HG02571 (cell line): ENCODE measurements at regions not wholly inside any gene's neighbourhood (a gene's known extent, or its start where the extent isn't known, plus 50 kb on each side); places are given as distances from the start of the nearest gene placed in this dataset.

Experiments used
- ATAC-seq: cut with Tn5 transposase; IDR thresholded peaks from one replicate; pipeline ENCODE4 v1.9.1; 2021; ENCODE audit warnings: mild to moderate bottlenecking, moderate library complexity; ENCODE audit not compliant: unreplicated experiment

DNA sequence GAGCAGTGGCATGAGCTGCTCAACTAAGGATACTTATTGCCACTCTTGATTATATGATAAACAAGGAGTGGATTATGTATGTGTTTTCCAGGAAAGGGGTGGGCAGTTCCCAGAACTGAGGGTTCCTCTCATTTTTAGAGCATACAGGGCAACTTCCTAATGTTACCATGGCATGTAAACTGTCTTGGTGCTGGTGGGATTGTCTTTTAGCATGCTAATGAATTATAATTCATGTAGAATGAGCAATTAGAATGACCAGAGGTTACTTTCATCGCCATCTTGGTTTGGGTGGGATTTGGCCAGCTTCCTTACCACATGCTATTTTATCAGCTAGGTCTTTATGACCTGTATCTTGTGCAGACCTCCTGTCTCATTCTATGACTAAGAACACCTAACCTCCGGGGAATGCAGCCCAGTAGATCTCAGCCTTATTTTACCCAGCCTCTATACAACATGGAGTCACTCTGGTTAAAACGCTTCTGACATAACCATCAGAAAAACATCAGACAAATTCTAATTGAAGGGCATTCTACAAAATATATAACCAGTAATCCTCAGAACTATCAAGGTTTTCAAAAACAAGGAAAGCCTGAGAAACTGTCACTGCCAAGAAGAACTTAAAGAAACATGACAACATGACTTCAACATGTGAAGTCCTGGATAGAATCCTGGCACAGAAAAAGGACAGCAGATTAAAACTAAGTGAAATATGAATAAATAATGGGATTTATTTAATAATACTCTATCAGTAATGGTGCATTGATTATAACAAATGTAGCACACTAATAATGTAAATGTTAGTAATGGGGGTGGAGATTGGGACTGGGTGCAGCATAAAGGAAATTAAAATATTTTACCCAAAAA lies 365.0 kb downstream of the SEMA3D start:
- no peak for ATAC-seq

DNA sequence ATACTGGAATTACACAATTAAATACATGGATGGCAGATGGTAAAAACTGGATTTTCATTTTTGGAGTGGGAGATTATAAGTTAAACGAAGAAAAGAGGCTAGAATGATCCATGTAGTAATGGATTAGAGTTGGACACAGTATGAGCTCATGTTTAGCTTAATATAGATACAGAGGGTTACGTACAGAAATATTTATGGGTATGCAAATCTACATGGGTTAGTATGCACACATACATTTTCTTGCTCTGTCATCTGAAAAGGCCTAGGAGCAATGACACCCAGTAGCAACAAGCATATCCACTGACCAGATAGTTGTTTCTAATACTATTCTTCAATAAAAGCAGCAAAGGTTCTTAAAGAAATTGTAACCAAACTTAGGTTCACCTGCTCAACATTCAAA lies 366.4 kb downstream of the SEMA3D start:
- ATAC-seq: no peak

DNA sequence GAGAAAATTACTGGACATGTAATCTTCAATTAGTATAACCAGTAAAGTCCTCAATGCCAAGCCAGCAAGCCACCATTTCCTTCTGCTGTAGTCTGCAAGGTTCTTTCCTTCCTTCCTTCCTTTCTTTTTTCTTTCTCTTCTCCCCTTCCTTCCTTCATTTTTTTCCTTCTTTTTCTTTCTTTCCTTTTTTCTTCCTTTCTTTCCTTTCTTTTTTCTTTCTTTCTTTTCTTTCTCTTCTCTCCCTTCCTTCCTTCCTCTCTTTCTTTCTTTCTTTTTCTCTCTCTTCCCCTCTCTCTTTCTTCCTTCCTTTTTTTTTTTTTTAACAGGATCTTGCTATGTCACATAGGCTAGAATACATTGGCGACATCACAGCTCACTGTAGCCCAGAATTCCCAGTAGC lies 369.8 kb downstream of the SEMA3D start:
- no peak for ATAC-seq

DNA sequence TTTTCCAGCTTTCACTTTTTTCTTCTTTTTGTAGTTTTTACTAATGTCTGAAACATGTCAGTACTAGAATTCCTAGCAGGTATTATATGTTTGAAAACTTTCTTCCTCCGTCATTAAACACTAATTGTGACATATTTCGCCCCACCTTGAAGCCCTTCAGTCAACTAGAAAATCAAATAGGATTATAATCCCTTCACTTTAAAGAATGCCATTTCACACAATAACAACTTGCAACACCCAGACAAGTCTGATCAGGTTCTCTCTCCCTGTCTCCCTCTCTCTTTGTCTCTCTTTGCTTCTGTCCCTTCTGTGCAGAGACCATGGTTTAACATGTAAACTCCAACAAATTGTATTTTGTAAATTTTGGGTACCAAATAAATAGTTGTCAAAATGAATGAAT lies 373.5 kb downstream of the SEMA3D start:
- ATAC-seq: no peak

DNA sequence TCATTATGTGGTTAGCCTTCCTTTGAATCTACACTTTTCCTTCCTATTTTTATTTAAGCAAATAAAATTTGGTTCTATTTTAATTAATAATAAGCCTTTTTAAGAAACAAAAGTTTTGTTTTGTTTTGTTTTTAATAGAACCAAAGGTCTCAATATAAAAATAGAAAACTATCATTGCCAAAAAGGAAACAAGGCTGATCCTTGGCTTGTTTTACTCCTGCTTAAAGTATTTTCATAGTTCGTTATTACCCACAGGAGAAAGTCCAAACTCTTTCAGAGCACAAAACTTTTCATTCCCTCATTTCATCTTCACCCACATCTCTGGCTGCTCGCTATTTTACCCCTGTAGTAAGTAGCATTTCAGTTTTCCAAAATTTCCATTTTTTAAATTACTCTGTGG lies 374.8 kb downstream of the SEMA3D start:
- no peak for ATAC-seq

DNA sequence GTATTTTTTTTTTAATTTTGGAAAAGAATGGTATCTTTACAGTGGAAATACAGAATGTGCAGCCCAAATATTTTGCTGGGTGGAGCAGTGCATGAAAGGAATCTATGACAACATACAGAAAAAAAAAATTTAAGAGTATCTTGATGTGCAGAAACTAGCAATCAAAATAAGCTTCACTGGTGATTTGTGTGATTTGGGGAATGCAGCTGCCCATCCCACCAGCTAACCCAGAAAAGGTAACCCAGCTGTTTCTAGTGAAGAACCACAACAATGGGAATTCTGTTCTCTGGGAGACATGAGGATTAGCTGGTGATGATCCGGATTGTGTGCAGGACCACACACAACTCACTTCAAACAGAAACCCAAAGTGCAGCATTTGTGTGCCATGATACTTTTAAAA lies 375.5 kb downstream of the SEMA3D start:
- no peak for ATAC-seq

DNA sequence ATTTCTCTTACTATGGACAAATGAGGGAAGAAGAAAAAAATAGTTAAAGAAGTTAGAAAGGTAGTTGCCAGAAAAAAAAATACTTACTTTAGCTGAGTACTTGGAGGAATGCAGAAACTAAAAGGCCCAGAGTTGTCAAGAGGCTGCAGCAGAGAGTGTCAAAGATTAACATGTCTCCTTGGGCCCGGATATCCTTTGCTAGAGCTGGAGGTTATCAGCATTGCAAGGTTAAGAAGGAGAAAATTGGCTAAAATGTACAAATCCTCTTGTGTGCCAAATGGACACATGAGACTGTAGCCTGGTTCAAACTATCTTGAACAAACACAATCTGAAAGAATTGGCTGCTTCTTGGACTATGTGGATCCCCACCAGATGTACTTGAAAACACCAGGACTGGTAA lies 377.0 kb downstream of the SEMA3D start:
- no peak for ATAC-seq

DNA sequence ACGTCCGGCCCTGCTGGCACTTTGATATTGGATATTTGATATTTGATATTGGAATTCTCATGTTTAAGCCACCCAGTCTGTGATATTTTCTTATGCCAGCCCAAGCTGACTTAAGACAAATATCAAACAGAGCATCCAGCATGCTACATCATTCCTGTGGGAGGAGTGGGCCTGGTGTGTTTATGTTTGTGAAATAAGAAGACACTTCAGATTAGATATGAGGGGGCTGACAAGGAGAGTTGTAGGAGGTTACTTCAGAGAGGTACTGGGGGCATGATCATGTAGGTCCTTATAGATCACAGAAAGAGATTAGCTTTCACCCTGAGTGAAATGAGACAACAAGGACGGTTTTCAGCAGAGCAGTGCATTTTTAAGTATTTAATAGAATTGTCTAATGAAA lies 382.9 kb downstream of the SEMA3D start:
- ATAC-seq: no peak

DNA sequence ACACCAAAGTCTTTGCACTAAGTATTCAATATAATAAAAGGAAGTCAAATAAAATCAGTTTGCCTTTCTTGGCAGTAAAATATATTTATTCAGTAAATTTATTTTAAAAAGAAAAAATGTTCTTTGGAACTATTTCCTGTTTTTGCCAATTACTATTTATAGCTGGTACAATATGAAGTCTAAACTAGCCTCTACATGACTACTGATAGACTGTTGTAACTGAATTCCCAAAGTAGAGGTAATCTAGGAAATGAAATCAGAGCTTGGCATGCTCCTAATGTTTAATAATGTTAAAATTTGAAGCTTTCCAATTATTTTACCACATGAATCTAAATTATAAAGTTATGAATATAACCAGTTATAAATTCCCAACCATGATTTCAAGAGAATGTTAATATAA lies 385.5 kb downstream of the SEMA3D start:
- no peak for ATAC-seq

DNA sequence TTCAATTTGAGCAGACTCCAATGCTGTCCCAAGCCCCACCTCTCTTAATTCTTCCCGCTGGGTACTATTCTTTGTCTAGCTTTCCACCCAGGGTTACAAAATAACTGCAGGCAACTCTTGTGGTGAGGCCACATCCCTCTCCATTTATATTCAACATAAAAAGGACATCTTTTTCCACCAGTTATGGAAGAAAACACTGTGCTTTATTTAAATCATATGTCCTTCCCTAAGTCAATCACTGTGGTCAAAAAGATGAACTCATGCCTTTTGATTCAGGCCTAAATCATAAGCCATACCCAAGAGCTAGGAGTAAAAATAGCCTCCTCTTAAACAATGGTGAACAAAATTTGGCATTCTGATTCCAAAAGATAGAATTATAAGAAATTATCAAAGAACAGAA lies 386.0 kb downstream of the SEMA3D start:
- ATAC-seq: no peak

DNA sequence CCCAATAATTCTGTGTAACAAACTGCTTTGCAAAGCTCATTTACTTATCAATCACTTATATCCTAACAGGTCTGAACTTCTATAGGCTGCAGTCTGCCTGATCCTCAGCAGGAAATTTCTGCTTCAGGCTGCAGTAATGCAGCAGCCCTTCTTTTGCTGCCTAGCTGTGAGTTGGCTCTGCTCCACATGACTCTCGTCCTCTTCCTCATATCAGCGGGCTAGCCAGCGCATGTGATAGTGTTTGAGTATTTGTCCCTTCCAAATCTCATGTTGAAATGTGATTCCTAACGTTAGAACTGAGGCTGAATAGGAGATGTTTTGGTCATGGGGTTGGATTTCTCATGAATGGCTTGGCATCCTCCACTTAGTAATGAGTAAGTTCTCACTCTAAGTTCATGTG lies 387.8 kb downstream of the SEMA3D start:
- ATAC-seq: no peak

DNA sequence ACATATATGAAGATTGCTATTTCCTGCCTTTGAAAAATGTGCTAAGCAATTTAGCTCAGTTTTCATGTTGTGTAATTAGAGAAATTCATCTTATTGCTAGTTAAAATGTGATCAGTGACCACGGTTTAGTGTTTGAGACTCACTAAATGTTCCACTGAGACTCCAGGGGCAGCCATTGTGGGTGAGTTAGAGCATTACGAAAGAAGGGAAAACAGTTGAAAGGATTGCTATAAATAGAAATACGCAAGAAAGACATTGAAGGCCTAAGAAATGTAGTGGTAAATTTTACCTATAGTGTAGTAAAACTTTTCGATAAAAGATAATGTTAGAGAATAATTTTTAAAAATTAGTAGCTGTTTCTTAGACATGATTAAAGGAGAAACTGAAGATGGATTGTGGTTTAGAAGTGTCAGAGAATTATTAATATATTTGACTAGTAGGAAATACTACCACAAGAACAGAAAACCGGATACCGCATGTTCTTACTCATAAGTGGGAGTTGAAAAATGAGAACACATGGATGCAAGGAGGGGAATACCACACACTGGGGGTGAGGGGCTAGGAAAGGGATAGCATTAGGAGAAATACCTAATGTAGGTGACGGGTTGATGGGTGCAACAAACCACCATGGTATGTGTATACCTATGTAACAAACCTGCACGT lies 394.5 kb downstream of the SEMA3D start:
- no peak for ATAC-seq

DNA sequence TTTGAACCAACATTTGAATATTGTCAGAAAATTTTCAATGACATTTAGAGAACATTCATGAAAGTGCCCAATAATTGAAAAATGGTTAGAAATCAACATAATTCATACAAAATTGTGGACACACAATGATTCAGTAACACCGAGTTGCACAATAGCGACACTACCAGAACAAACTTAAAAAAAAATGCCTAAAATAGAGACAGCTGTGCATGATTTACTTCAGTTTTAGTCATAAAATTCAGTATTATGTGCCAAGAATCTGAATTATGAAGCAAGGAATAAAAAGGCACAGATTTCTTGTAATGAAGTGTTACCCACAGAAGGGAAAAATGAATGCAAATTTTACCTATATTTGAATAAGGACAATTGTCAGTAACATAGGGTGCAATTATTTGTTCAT lies 396.0 kb downstream of the SEMA3D start:
- no peak for ATAC-seq

DNA sequence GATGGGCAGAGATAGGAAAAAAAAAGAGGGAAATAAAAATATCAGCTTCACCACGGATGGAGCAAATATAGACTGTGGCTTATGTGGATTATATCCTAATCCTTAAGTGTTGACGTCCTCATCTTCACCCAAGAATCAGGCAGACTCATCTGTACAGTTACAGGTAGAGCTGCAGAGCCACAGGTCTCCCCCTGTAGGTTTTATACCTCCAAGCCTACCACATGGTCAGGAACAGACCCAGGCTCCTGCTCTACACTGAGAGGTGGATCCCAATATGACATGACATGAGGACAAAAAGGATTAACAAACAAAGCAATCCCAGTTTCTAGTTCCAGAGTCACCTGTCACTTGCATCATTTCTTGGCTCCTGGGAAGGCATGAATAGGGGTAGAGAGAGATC lies 400.8 kb downstream of the SEMA3D start:
- ATAC-seq: no peak

DNA sequence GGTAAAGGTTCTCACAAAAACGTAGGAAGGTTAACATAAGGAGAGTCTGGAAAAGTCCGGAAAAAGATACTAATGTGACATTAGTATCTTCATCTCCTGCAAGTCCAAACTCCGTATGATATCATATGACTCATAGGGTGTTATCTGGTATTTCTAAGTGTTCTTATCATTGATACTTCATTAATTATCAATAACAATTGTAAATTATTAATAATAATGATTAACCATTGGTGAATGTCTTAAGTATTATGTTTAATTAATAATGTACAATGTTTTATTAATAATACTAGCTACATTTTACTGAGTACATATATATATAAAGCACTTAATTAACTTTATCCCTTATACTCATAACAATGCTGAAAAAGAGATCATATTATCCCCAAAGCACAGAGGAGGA lies 402.4 kb downstream of the SEMA3D start:
- ATAC-seq: no peak

DNA sequence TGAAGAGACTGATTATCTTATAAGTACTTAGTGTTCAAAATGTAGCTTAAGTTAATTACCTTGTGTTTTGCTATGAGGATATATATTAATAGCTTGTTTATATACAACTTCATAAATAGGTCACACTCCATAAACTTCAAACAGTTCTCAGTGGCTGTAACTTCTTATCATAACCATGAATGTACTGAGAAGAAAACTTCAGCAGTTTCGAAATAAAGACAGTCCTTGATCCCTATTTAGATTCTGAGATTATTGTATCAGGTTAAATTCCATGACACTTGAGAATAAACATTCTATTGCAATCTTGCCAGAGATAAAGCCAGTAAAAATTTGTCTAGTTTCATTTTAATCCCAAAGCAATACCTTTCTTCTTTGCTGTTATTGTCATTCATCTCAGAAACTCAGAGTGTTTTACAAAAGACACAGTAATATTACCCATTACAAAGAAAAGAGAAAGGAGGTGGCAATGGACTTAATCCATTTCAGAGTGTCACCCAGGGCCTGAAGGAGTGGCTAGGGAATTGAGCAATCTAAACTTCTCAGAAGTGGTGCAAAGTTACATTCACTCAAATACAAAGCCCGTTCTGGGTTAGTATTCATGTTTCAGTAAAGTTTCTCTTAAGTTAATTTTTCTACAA lies 403.6 kb downstream of the SEMA3D start:
- ATAC-seq: no peak

DNA sequence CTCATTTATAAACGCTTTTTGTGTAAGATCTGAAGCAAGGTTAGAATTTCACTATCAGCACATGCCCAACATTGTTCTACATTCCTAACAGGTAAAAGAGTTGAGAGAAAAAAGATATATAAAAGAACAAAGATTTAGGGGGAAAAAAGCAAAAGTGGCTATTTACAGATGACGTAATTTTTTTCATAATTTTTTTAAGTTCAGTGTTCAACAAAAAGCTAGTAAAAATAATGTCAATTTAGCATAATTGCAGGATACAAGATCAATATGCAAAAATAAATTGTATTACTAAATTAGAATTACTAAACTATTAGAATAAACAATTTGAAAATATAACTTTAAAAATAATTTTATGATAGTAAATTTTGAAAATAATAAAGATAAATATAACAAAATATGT lies 405.0 kb downstream of the SEMA3D start:
- ATAC-seq: no peak

DNA sequence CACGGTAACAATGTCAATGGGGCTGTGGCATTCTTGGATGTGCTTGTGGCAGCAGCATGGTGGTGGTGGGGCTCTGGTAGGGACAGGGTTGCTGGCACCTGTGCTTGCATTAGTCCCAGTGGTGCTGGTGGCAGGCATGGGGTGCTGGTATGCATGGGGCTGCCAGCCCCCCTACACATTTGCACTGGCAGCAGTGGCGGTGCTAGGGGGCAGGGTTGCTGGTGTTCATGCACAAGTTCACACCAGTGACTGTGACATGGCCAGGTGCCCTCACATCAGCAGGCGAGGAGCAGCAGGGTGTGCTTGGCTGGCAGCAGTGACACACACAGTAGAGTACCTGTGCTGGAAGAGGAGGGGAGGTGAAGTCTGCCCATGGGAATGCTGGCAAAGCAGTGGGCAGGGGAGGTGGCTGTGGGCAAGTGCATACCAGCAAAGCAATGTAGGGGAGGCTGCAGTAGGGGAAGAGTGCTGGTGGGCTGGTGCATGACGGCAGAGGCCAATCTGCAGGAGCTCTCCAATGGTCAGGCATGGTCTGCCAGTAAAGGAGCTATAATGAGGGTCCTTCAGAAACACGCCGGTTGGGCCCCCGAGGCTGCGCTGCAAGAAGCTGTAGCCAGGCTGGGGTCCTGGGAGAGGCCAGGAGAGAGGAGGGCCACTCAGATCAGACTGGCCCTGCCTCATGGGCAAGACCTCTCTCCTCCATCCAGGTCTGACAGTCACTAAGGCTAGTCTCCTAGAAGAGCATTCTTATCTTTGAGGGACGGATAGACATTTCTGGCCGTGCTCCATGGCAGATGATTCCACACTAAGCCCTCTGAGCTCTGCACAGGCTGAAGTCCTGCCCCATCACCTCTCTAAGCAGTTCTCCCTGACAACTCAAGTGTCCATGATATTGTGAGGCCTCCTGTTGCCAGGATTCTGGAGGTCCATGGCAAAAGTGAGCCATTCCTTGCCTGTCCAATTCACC lies 406.4 kb downstream of the SEMA3D start:
- ATAC-seq: no peak

DNA sequence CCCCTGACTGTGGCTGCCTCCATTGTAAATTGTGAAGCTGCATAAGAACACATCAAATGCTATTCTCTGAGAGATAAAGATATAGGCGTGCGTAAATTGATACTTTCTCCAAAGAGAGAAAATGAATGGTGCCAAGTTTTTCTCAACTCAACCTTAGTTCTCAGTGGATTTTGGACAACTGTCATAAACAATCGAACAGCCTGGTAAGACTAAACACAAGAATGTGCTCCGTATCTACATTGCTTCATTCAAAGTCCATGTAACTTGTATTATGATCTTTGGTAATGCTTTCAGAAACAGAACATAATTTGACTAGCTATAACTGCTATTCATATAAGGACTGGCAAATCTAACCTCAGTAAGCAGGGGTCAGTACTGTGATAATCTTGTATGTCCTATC lies 429.1 kb downstream of the SEMA3D start:
- ATAC-seq: no peak

DNA sequence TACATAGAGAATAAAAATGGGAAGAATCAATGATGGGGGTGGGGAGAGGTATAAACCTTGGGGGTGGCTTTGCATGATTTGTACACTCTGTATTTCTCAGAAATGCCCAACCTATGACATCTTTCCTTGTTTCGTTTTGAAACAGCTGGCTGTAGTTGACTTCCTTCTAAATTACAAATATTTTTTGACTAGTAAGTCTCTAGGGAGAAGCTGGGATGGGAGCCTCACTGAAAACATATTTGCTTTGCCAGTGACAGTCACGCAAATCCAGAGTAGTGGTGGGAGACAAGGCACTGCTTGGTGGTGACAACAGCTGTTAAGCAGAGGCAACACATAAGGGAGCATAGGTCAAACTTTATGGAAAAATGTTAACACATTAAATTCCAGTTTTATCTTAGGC lies 440.5 kb downstream of the SEMA3D start:
- no peak for ATAC-seq

DNA sequence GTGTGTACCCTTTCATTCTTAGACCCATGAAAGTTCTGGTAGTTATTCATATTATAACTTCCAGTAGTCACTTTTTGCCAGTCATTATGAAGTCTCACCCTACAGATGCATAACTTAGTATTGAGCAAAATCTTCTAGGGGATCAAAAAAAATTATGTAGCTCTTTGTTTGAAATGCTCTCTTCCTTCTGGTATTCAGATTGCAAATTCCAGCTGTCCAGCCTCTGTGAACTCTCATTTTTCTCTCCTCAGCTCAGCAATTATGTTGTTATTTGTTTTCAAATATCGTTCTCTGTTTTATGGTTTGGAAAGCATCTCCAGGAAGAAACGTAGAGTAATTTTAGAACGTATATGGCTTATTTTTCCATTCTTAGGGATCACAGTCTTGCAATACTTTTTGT lies 442.5 kb downstream of the SEMA3D start:
- ATAC-seq: no peak
